ENCODE measurements at regions not wholly inside any gene's neighbourhood (a gene's known extent, or its start where the extent isn't known, plus 50 kb on each side); places are given as distances from the start of the nearest gene placed in this dataset.

DNA sequence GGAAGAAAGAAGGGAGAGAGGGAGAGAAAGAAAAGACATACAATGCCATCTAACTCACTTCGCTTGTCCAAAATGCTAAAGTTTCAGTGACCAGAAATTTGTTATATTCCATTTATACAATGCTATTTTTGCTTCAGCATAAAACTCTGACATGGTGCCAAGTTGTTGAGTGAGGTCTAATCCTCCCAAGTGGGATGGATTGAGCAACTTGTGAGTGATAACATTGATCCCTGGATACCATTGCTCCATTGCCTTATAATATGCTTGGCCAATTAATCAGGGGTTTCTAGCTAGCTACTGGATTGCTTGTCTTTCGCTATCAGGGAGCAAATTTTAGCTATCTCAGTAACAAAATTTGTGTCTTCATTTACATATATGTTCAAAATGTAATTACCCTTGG is 615.6 kb upstream of the DPPA4 start:
- CTCF ChIA-PET (ENCODE audit: unreplicated experiment), result no interaction called here
- POLR2A ChIA-PET, result no interaction called here
- TF ChIP-seq, protein P1, sequence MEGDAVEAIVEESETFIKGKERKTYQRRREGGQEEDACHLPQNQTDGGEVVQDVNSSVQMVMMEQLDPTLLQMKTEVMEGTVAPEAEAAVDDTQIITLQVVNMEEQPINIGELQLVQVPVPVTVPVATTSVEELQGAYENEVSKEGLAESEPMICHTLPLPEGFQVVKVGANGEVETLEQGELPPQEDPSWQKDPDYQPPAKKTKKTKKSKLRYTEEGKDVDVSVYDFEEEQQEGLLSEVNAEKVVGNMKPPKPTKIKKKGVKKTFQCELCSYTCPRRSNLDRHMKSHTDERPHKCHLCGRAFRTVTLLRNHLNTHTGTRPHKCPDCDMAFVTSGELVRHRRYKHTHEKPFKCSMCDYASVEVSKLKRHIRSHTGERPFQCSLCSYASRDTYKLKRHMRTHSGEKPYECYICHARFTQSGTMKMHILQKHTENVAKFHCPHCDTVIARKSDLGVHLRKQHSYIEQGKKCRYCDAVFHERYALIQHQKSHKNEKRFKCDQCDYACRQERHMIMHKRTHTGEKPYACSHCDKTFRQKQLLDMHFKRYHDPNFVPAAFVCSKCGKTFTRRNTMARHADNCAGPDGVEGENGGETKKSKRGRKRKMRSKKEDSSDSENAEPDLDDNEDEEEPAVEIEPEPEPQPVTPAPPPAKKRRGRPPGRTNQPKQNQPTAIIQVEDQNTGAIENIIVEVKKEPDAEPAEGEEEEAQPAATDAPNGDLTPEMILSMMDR (conservative IDR thresholded peaks at IDR 0.05; ENCODE audit: low read length), result no peak
- TF ChIP-seq EZH2phosphoT487 (IDR thresholded peaks at IDR 0.05; ENCODE audit: borderline replicate concordance, low read depth, low read length), result no peak
- H3K9me3 ChIP-seq (ENCODE audit: low read length), result no peaks in the 10 kb centered on the region
- H3K9me2 ChIP-seq (ENCODE audit: insufficient read depth, low read length), result no peaks in the 10 kb centered on the region
- no peak for DNase-seq (ENCODE audit: low spot score)
- no peaks in the 10 kb centered on the region for H4K20me1 ChIP-seq (ENCODE audit: insufficient read depth, low read length)
- H3K4me2 ChIP-seq (ENCODE audit: low read length), result no peak overlapping the region
- intact Hi-C loops (cut with micrococcal nuclease; ENCODE audit: unreplicated experiment), result no loop called here
- no TSS peak for BruUV-seq (replicated peaks)
- H2AFZ ChIP-seq (ENCODE audit: low read length), result no peak overlapping the region
- H3K79me2 ChIP-seq (ENCODE audit: insufficient read depth, low read depth, low read length), result no peaks in the 10 kb centered on the region
- no peak overlapping the region for H3K4me3 ChIP-seq (ENCODE audit: low read depth, low read length, poor library complexity, severe bottlenecking)
- H3K36me3 ChIP-seq (ENCODE audit: insufficient read depth, low read length), result no peaks in the 10 kb centered on the region
- H3K27ac ChIP-seq (ENCODE audit: low read depth, low read length, poor library complexity, severe bottlenecking), result no peak overlapping the region
- no peaks in the 10 kb centered on the region for H3K4me1 ChIP-seq (ENCODE audit: insufficient read depth, low read length, poor library complexity, severe bottlenecking)

DNA sequence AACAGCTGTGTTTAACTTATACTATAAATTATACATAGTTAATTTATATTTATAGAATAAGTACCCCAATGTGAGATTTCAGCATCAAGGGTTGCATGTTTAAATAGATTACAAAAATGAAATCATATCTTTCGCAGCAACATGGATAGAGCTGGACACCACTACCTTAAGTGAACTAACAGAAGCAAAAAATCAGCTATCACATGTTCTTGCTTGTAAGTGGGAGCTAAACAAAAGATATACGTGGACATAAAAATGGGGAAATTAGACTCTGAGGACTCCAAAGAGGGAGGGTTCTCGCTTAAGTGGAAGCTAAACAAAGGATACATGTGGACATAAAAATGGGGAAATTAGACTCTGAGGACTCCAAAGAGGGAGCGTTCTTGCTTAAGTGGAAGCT is 626.5 kb upstream of the DPPA4 start:
- no peak for DNase-seq (ENCODE audit: low spot score)
- Histone ChIP-seq H3K9me2 (ENCODE audit: insufficient read depth, low read length) (no peaks in the 10 kb centered on the region), H3K27ac (ENCODE audit: low read depth, low read length, poor library complexity, severe bottlenecking) (no peak overlapping the region), H3K9me3 (ENCODE audit: low read length) (no peaks in the 10 kb centered on the region), H3K36me3 (ENCODE audit: insufficient read depth, low read length) (no peaks in the 10 kb centered on the region), H3K4me1 (ENCODE audit: insufficient read depth, low read length, poor library complexity, severe bottlenecking) (no peaks in the 10 kb centered on the region), H3K4me2 (ENCODE audit: low read length) (no peak overlapping the region), H3K79me2 (ENCODE audit: insufficient read depth, low read depth, low read length) (no peaks in the 10 kb centered on the region), H3K4me3 (ENCODE audit: low read depth, low read length, poor library complexity, severe bottlenecking) (no peak overlapping the region), H2AFZ (ENCODE audit: low read length) (no peak overlapping the region), H4K20me1 (ENCODE audit: insufficient read depth, low read length) (no peaks in the 10 kb centered on the region)
- intact Hi-C loops (cut with micrococcal nuclease; ENCODE audit: unreplicated experiment), result no loop called here
- no TSS peak for BruUV-seq (replicated peaks)
- TF ChIP-seq, protein P1 (conservative IDR thresholded peaks at IDR 0.05; ENCODE audit: low read length), result no peak
- no peak for TF ChIP-seq EZH2phosphoT487 (IDR thresholded peaks at IDR 0.05; ENCODE audit: borderline replicate concordance, low read depth, low read length)
- ChIA-PET POLR2A (interaction anchor here (0.7 kb wide), 1 partner anchor 188 kb away, joined by 3 read pairs; no protein-coding TSS in a partner anchor), CTCF (ENCODE audit: unreplicated experiment) (no interaction called here)

DNA sequence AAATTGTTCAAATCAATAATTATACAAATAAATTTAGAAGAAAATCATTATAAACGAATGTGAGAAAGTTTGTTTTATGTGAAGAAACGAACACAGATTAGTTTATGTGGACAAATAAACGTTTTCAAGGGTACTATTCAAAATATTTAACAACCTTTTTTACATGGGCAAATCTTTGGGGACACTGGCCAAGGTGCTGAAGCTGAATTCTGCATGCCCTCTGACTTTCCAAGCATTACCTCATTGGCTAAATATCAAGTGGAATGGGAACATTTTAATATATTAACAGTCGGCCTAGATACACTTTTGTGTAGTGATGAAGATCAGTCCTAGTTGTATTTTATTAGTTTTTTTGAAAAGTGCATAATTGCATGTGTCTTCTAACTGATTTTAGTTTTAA is 636.4 kb upstream of the DPPA4 start:
- Histone ChIP-seq H3K4me1 (ENCODE audit: insufficient read depth, low read length, poor library complexity, severe bottlenecking) (no peaks in the 10 kb centered on the region), H3K9me3 (ENCODE audit: low read length) (no peaks in the 10 kb centered on the region), H2AFZ (ENCODE audit: low read length) (no peak overlapping the region), H4K20me1 (ENCODE audit: insufficient read depth, low read length) (no peaks in the 10 kb centered on the region), H3K4me3 (ENCODE audit: low read depth, low read length, poor library complexity, severe bottlenecking) (no peak overlapping the region), H3K4me2 (ENCODE audit: low read length) (no peak overlapping the region), H3K36me3 (ENCODE audit: insufficient read depth, low read length) (no peaks in the 10 kb centered on the region), H3K27ac (ENCODE audit: low read depth, low read length, poor library complexity, severe bottlenecking) (no peak overlapping the region), H3K9me2 (ENCODE audit: insufficient read depth, low read length) (no peaks in the 10 kb centered on the region), H3K79me2 (ENCODE audit: insufficient read depth, low read depth, low read length) (no peaks in the 10 kb centered on the region)
- no peak for TF ChIP-seq EZH2phosphoT487 (IDR thresholded peaks at IDR 0.05; ENCODE audit: borderline replicate concordance, low read depth, low read length)
- TF ChIP-seq, protein P1 (conservative IDR thresholded peaks at IDR 0.05; ENCODE audit: low read length), result no peak
- no peak for DNase-seq (ENCODE audit: low spot score)
- POLR2A ChIA-PET, result interaction anchor here (0.6 to 0.7 kb wide), 2 partner anchors 24 to 96 kb away, joined by 3 read pairs; no protein-coding TSS in a partner anchor
- CTCF ChIA-PET (ENCODE audit: unreplicated experiment), result no interaction called here
- no TSS peak for BruUV-seq (replicated peaks)
- intact Hi-C loops (cut with micrococcal nuclease; ENCODE audit: unreplicated experiment), result no loop called here
